Keratinocyte (primary cell): ENCODE measurements at regions not wholly inside any gene's neighbourhood (a gene's known extent, or its start where the extent isn't known, plus 50 kb on each side); places are given as distances from the start of the nearest gene placed in this dataset.

Experiments
- EZH2 ChIP-seq: IDR thresholded peaks from one replicate; pipeline ENCODE4 v1.6.1; 2012; ENCODE audit warnings: inconsistent platforms, mild to moderate bottlenecking, low read length, moderate library complexity
- TF ChIP-seq, protein P1 (sequence below), 3 experiments: IDR thresholded peaks in 1 of 3; conservative IDR thresholded peaks in 1 of 3; optimal IDR thresholded peaks in 1 of 3; 2 replicates in 2 of 3; 3 replicates in 1 of 3; pipeline versions ENCODE3 to v1.5.1; 2011; ENCODE audit warnings: low read length in 3 of 3, mild to moderate bottlenecking in 3 of 3, moderate library complexity in 2 of 3, control low read depth in 1 of 3, inconsistent platforms in 1 of 3; ENCODE audit not compliant: insufficient read depth in 2 of 3; ENCODE audit errors: extremely low read depth in 1 of 3

DNA sequence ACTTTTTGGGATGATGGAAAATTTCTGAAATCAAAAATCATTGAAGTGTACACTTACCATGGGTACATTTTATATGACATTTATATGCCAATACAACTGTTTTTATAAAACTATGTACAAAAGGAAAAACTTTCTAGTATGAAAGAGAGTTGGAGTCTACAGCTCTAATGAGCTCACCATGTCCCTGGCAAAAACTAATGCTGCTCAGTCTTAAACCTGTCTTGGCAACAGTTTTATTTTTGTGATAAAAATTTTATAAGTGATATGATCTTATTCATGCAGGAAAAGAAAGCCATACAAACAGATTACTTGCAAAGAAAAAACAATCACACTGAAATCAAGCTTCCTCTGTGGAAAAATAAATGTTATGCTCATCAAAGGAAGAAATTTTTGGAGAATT, 78.9 kb upstream of the RASEF start:
- TF ChIP-seq, protein P1, sequence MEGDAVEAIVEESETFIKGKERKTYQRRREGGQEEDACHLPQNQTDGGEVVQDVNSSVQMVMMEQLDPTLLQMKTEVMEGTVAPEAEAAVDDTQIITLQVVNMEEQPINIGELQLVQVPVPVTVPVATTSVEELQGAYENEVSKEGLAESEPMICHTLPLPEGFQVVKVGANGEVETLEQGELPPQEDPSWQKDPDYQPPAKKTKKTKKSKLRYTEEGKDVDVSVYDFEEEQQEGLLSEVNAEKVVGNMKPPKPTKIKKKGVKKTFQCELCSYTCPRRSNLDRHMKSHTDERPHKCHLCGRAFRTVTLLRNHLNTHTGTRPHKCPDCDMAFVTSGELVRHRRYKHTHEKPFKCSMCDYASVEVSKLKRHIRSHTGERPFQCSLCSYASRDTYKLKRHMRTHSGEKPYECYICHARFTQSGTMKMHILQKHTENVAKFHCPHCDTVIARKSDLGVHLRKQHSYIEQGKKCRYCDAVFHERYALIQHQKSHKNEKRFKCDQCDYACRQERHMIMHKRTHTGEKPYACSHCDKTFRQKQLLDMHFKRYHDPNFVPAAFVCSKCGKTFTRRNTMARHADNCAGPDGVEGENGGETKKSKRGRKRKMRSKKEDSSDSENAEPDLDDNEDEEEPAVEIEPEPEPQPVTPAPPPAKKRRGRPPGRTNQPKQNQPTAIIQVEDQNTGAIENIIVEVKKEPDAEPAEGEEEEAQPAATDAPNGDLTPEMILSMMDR (optimal IDR thresholded peaks at IDR 0.05 in 1 of 3, IDR thresholded peaks at IDR 0.05 in 1 of 3, conservative IDR thresholded peaks at IDR 0.05 in 1 of 3; ENCODE audit: extremely low read depth in 1 of 3, insufficient read depth in 2 of 3, low read length in 3 of 3) = no peak
- TF ChIP-seq EZH2 = no peak
